PC-9 (cell line): ENCODE measurements at regions not wholly inside any gene's neighbourhood (a gene's known extent, or its start where the extent isn't known, plus 50 kb on each side); places are given as distances from the start of the nearest gene placed in this dataset.

Experiments
- CTCF ChIP-seq: fragments of 200-600 bp; sonication (generic); conservative IDR thresholded peaks from 2 replicates; pipeline ENCODE4 v1.6.1; 2017; ENCODE audit warnings: mixed run types, antibody characterized with exemption, mild to moderate bottlenecking, moderate library complexity
- EZH2 ChIP-seq: fragments of 200-600 bp; sonication (generic); IDR thresholded peaks from 2 replicates; pipeline ENCODE4 v1.8.0; 2017; ENCODE audit warnings: antibody characterized with exemption, low read depth

- TF ChIP-seq CTCF, result no peak
- TF ChIP-seq EZH2, result no peak
These were observed 1268.6 kb downstream of the RAPGEF2 start for GRCh38 chr4:160371446-160371845.
